Body of pancreas (tissue), 4 donors: ENCODE measurements at regions not wholly inside any gene's neighbourhood (a gene's known extent, or its start where the extent isn't known, plus 50 kb on each side); places are given as distances from the start of the nearest gene placed in this dataset.

Experiments used
- POLR2A ChIP-seq, 3 donors: fragments of 450-650 bp; IDR thresholded peaks; one replicate each; pipeline ENCODE4 v1.6.1; 2016; ENCODE audit warnings: antibody characterized with exemption in 3 of 3, mild to moderate bottlenecking in 2 of 3
- TF ChIP-seq, protein P1 (sequence below), 7 experiments: fragments of 450-650 bp in 4 of 7; fragments of 200-600 bp in 3 of 7; sonication (generic) in 3 of 7; IDR thresholded peaks; one replicate each; pipeline ENCODE4 v1.5.1; 2016 to 2019; ENCODE audit warnings: antibody characterized with exemption in 7 of 7

DNA sequence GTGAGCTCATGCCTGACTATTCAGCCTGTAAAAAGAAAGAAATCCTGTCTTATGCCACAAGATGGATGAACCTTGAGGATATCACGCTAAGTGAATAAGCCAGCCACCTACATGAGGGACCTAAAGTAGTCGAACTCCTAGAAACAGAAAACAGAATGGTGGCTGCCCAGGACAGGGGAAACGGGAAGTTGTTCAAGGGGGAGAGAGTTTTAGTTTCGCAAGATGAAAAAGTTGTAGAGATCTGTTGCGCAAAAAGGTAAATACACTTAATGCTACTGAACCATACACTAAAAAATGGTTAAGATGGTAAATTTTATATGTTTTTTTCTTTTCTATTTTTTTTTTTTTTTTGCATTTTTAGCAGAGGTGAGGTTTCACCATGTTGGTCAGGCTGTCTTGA lies 74.1 kb upstream of the RALY start:
- TF ChIP-seq, protein P1, sequence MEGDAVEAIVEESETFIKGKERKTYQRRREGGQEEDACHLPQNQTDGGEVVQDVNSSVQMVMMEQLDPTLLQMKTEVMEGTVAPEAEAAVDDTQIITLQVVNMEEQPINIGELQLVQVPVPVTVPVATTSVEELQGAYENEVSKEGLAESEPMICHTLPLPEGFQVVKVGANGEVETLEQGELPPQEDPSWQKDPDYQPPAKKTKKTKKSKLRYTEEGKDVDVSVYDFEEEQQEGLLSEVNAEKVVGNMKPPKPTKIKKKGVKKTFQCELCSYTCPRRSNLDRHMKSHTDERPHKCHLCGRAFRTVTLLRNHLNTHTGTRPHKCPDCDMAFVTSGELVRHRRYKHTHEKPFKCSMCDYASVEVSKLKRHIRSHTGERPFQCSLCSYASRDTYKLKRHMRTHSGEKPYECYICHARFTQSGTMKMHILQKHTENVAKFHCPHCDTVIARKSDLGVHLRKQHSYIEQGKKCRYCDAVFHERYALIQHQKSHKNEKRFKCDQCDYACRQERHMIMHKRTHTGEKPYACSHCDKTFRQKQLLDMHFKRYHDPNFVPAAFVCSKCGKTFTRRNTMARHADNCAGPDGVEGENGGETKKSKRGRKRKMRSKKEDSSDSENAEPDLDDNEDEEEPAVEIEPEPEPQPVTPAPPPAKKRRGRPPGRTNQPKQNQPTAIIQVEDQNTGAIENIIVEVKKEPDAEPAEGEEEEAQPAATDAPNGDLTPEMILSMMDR (IDR thresholded peaks at IDR 0.05), result no peak
- no peak for TF ChIP-seq POLR2A (IDR thresholded peaks at IDR 0.05)
